SK-N-SH (cell line): ENCODE measurements at regions not wholly inside any gene's neighbourhood (a gene's known extent, or its start where the extent isn't known, plus 50 kb on each side); places are given as distances from the start of the nearest gene placed in this dataset.

Experiments
- ELF1 ChIP-seq: IDR thresholded peaks from 2 replicates; pipeline ENCODE4 v1.4.0; 2012
- EP300 ChIP-seq, 2 experiments: IDR thresholded peaks; 2 replicates each; pipeline versions ENCODE4 v1.4.0 to v1.6.1; 2012; ENCODE audit warnings: borderline replicate concordance in 1 of 2, low read depth in 1 of 2, low read length in 1 of 2
- FOXJ3 ChIP-seq: sonication (generic); formaldehyde crosslinking; IDR thresholded peaks from 2 replicates; pipeline ENCODE4 v1.5.1; 2020; ENCODE audit warnings: mild to moderate bottlenecking, missing genetic modification reagents
- GABPA ChIP-seq: IDR thresholded peaks from 2 replicates; pipeline ENCODE4 v1.4.0; 2012; ENCODE audit warnings: low read depth, mild to moderate bottlenecking
- POLR2AphosphoS5 ChIP-seq: IDR thresholded peaks from 2 replicates; pipeline ENCODE4 v1.6.1; 2012; ENCODE audit warnings: low read depth, low read length
- RAD21 ChIP-seq: IDR thresholded peaks from 2 replicates; pipeline ENCODE4 v1.6.1; 2012; ENCODE audit warnings: mild to moderate bottlenecking, low read length
- RFX5 ChIP-seq: IDR thresholded peaks from 2 replicates; pipeline ENCODE4 v1.6.1; 2012; ENCODE audit warnings: mild to moderate bottlenecking, improper control_type of control experiment, low read length
- SMC3 ChIP-seq: IDR thresholded peaks from 2 replicates; pipeline ENCODE4 v1.6.1; 2012; ENCODE audit warnings: low read depth, low read length, improper control_type of control experiment
- TEAD4 ChIP-seq: IDR thresholded peaks from 2 replicates; pipeline ENCODE4 v1.4.0; 2012; ENCODE audit warnings: mild to moderate bottlenecking, borderline replicate concordance; ENCODE audit not compliant: insufficient read depth
- TF ChIP-seq, protein P1 (sequence below): fragments of 200-600 bp; sonication (generic); IDR thresholded peaks from 2 replicates; pipeline ENCODE4 v1.6.1; 2017; ENCODE audit warnings: antibody characterized with exemption, mild to moderate bottlenecking, moderate library complexity
- TF ChIP-seq, protein P2 (sequence below): IDR thresholded peaks from 2 replicates; pipeline ENCODE4; 2012

DNA sequence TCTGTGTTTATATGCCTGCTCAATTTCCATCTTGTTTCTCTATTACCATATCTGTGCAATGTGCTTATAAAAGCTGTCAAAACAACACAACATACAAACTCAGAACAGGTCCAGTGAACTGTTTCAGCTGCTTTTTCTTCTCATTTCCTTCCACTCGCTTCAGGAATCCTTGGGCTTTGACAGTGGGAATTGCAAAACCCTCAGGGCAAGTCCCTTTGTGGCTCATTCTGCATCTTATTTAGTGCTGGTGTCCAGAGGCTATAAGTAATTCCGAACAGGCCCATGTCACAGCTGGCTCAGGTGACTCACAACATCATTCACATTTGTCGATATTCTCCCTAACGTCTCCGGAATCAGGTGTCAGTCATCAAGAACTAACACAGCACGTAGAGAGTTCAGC, 309.9 kb upstream of the ZNF521 start:
- TF ChIP-seq RFX5 (no peak), GABPA (no peak), EP300 (IDR thresholded peaks at IDR 0.05; ENCODE audit: borderline replicate concordance in 1 of 2, low read depth in 1 of 2, low read length in 1 of 2) (no peak), SMC3 (no peak), ELF1 (no peak), TEAD4 (no peak), RAD21 (no peak), POLR2AphosphoS5 (no peak), FOXJ3 (CRISPR knock-in tag) (no peak)
- TF ChIP-seq, protein P1, sequence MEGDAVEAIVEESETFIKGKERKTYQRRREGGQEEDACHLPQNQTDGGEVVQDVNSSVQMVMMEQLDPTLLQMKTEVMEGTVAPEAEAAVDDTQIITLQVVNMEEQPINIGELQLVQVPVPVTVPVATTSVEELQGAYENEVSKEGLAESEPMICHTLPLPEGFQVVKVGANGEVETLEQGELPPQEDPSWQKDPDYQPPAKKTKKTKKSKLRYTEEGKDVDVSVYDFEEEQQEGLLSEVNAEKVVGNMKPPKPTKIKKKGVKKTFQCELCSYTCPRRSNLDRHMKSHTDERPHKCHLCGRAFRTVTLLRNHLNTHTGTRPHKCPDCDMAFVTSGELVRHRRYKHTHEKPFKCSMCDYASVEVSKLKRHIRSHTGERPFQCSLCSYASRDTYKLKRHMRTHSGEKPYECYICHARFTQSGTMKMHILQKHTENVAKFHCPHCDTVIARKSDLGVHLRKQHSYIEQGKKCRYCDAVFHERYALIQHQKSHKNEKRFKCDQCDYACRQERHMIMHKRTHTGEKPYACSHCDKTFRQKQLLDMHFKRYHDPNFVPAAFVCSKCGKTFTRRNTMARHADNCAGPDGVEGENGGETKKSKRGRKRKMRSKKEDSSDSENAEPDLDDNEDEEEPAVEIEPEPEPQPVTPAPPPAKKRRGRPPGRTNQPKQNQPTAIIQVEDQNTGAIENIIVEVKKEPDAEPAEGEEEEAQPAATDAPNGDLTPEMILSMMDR: no peak
- TF ChIP-seq, protein P2, sequence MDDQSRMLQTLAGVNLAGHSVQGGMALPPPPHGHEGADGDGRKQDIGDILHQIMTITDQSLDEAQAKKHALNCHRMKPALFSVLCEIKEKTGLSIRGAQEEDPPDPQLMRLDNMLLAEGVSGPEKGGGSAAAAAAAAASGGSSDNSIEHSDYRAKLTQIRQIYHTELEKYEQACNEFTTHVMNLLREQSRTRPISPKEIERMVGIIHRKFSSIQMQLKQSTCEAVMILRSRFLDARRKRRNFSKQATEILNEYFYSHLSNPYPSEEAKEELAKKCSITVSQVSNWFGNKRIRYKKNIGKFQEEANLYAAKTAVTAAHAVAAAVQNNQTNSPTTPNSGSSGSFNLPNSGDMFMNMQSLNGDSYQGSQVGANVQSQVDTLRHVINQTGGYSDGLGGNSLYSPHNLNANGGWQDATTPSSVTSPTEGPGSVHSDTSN: no peak
